ENCODE measurements at regions not wholly inside any gene's neighbourhood (a gene's known extent, or its start where the extent isn't known, plus 50 kb on each side); places are given as distances from the start of the nearest gene placed in this dataset.
"Not testable (repeated sequence)": the region's sequence is repeated elsewhere in the genome, so short reads cannot be mapped to it uniquely, and the experiment has no call there.

- no peak for DNase-seq (ENCODE audit: low spot score)
These were observed 220.7 kb upstream of the RXFP2 start for GRCh38 chr13:31518645-31519044.

DNA sequence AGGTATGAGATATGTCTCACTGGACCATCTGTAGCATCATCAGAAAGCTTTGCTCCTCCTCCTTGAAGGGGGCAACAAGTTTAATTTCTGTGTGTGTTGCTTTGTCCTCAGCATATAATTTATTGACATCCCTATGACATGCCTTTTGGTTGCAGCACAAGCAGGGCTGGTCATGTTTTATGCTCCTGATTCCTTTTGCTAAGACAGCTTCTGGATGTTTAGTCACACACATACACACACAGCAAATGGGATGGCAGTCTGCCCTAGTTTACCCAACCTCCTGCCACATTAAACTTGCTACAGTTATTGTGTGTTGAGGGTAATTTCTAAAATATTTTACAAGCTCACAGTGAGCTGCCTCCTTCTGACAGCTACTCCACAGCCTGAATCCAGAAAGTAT, 217.9 kb upstream of the RXFP2 start:
- no peak for DNase-seq (ENCODE audit: low spot score)

DNA sequence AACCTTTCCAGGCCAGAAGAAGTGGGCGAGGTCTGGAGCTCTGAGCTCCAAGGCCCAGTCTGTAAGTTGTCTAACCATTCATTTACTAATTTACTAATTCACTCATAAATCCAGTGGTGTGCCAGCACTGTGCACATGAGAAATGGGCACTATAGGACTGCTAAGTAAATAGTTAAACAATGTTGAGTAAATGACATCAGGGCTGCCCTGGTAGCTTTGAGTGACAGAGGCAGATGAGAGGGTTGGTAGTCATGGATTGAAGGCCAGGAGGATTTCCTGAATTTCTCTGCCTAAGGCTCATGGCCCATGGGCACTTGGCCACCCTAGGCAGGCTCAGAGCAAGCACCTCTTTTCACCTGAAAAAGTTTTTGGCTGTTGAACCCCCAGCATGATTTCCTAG, 216.9 kb upstream of the RXFP2 start:
- DNase-seq (ENCODE audit: low spot score): no peak

DNA sequence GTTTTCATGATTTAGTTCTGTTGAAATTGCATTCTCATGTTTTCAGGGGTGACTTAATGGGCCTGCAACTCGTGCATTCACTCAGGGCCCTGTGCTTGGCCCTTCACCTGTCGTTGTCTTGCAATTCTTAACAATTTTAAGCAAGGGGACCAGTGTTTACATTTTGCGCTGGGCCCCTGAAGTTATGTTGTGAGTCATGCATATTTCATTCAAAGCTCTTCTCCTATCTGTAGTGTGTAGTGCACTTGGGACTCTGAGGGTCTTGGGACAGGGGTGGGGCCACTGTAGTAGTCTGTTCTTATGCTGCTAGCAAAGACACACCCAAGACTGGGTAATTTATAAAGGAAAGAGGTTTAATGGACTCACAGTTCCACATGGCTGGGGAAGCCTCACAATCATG, 211.2 kb upstream of the RXFP2 start:
- no peak for DNase-seq (ENCODE audit: low spot score)

GRCh38 chr13:31528758-31529157, 210.6 kb upstream of the RXFP2 start:
- no peak for DNase-seq (ENCODE audit: low spot score)

DNA sequence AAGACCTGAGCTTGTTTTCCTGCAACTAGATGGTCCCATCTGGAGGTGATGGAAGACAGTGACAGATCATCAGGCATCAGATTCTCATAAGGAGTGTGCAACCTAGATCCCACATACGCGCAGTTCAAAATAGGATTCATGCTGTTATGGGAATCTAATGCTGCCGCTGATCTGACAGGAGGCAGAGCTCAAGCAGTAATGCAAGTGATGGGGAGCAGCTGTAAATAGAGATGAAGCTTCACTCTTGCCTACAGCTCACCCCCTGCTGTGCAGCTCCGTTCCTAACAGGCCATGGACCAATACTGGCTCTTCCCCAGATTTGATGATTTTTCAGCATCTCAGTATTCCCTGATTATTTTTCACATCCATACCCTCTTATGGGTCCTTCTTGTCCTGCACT, 208.4 kb upstream of the RXFP2 start:
- no peak for DNase-seq (ENCODE audit: low spot score)

DNA sequence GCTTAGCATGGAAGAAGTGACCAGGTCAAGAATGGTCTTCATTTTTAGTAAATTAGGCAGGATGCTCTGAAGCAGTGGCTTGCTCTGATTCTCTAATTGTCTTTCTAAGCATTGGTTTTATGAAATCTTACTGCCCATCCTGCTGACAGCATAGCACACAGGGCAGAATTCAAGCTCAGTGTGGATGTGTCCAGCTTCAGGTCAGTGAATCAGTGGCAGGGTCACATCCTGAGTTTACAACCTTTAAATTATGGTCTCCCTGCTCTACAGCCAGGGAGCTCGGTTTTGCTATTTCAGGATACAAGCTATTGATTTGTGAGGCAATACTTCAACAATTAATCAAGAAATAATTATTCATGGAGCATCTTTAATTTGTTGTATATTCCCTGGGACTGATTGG, 202.3 kb upstream of the RXFP2 start:
- no peak for DNase-seq (ENCODE audit: low spot score)

GRCh38 chr13:31538067-31539042, 201.0 kb upstream of the RXFP2 start:
- peak; percentile 63 for DNase-seq (ENCODE audit: low spot score)

DNA sequence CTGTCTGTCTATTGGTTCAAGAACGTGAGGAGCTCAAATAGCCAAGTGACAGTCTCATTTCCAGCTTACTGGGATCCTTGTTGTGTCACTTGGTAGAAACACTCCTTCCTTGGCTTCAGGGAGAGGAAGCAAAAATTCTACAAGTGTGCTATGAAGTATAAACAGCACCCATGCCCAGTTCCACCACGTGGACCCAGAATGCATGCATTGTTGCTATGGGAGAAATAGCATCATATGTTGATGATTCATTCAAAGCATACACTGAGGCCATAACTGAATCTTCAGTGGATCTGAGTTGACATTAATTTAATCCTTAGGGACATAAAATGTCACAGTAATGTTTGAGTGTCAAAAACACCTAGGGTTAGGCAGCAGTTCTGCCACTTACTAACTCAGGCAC, 199.0 kb upstream of the RXFP2 start:
- no peak for DNase-seq (ENCODE audit: low spot score)

DNA sequence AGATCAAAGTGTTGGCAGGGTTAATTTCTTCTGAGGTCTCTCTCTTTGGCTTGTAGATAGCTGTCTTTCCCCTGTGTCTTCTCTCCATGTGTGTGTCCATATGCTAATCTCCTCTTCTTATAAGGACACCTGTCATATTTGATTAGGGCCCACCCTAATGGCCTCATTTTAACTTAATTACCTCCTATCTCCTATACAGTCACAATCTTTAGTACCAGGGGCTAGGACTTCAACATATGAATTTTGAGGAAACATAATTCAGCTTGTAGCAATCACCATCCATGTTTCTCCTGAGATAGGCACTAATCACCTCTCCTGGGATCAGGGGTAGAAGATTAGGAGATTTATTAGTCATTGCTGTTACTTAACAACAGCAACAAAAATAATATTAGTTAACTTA, 196.1 kb upstream of the RXFP2 start:
- no peak for DNase-seq (ENCODE audit: low spot score)

DNA sequence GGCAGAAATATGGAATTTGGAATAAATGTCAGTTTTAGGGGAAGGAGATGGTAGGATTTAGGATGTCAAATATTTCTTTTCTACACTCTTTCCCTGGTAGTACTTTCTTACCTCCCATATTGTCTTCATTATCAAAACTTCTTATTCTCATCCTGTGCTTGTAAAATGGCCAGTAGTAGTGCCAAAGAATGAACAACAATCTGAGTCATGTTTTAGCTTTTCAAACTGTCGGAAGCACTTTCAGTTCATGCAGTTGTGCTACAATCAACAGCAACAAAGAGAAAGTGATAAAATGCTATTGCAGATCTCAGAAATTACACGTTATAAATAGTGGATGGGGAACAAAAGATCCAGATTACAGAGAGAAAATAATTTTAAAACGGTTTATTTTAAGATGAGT, 193.7 kb upstream of the RXFP2 start:
- DNase-seq (ENCODE audit: low spot score): no peak

- no peak for DNase-seq (ENCODE audit: low spot score)
These were observed 182.9 kb upstream of the RXFP2 start for GRCh38 chr13:31556376-31556775.

- not testable (repeated sequence) for DNase-seq (ENCODE audit: low spot score)
These were observed 155.1 kb upstream of the RXFP2 start for GRCh38 chr13:31584221-31584620.

DNA sequence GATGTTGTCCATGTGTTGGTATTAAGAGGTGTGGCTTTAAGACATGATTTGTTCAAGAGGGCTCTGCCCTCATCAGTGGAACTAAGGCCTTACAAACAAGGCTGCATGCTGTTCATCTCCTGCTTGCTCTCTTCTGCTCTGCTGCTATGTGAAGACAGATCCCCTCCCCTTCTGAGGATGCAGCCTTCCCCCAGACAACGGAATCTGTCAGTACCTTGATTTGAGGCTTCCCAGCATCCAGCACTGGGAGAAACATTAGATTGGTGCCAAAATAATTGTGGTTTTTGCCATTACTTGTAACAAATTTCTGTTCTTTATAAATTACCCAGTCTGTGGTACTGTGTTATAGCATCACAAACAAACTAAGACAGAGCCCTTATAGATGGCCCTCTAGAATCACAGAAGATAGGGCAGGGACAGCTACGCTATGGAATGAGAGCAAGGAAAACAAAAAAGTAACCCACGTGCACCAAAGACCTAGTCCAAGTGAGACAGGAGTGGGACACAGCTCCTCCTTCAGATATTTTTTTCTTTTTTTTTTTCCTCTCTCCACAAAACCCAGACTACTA, 151.5 kb upstream of the RXFP2 start:
- DNase-seq (ENCODE audit: low spot score): no peak

DNA sequence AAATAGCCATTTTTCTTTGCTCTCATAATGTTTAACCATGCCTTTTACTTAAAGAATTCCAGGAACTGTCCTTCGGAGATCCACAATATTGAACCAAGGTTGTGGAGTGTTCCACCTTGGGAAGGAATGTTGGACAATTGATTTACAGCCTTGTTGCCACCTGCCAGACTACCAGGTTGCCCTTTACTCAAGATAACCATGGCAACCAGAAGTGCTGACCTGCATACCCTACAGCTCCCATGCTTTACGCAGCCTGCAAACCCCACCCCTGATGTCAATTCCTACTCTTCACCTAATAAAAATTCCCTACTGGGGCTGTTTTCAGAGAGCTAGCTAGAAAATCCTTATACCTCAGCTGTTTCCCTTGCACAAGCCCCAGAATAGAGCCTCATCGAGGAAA, 151.0 kb upstream of the RXFP2 start:
- no peak for DNase-seq (ENCODE audit: low spot score)

DNA sequence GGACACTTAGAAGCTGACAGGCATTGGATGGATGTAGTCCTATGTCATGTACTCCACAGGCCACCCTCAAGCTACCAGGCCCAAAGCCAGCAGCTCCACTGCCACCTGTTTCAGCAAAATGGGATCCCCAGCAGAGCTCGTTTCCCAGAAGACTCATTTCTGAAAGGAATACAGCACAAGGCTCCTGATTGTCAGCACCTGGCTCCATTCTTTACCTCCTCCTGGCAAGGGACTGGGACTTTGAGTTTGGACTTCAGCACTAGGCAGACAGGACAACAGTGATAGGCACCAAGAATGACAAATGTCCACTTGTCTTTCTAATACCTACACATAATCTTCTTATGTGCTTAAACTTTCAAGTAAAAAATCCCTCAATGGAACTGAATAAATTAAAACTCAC, 150.4 kb upstream of the RXFP2 start:
- no peak for DNase-seq (ENCODE audit: low spot score)

GRCh38 chr13:31591642-31592233, 147.6 kb upstream of the RXFP2 start:
- no peak for DNase-seq (ENCODE audit: low spot score)

DNA sequence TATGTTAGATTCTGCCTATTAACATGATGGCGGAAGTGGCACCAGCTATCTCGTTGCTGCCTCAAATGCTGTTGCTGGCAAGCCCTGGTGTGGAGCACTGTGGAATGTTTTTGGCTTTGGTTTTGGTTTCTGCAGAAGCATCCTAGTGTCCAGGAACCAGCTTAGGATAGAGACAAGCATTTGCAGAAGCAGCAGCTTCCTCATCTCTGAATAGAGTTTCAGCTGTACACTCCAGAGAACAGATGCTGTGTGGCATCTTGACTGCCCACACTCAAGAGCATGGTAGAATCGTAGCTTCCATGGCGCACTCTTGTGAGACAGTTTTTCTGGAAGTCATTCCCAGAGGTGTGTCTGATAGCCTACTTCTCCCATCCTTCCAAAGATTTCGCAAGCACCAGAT, 145.3 kb upstream of the RXFP2 start:
- DNase-seq (ENCODE audit: low spot score): no peak

- DNase-seq (ENCODE audit: low spot score): no peak
These were observed 143.8 kb upstream of the RXFP2 start for GRCh38 chr13:31595563-31595962.

GRCh38 chr13:31598990-31599389, 140.3 kb upstream of the RXFP2 start:
- DNase-seq (ENCODE audit: low spot score): no peak

DNA sequence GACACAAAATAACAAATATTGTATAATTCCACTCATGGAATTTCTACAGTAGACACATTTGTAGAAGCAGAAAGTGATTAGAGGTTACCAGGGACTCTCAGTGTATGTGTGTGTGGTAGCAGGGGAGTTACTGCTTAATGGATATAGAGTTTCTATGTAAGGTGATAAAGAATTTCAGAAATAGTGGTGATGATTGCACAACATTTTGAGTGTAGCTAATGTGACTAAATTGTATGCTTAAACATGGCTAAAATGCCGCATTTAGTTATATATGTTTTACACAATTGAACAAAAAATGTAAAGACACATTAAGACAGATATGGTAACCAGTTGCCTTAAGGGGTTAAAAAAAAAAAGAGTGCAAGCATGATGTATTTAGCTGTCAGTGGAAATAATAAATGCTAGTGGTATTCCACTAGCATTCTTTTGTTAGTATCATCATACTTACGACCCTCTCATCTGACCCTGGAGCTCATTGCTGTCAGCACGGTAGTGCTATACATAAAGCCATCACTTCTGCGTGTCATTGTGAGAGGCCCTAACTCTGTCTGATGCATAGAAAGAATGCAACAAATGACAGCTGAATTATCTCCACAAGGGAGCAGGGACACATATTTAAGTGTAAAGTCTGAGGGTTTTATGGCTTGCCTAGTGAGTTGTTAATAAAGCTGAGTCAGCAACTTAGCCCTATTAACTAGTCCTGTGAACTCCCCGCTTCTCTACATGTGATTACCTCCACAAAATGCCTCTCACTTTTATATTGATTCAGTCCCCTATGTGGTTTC, 134.1 kb upstream of the RXFP2 start:
- DNase-seq (ENCODE audit: low spot score): no peak

DNA sequence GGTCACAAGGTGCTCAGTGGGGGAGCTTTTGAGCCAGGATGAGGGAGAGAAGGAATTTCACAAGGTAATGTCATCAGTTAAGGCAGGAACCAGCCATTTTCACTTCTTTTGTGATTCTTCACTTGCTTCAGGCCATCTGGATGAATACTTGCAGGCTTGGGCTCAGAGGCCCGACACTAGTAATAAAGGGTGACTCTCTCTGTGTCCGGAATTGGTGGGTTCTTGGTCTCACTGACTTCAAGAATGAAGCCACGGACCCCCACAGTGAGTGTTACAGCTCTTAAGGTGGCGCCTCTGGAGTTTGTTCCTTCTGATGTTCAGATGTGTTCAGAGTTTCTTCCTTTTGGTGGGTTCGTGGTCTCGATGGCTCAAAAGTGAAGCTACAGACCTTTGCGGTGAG, 131.8 kb upstream of the RXFP2 start:
- not testable (repeated sequence) for DNase-seq (ENCODE audit: low spot score)

Data from iPS-NIHi11 (cell line).